SK-N-SH (cell line): ENCODE measurements at regions not wholly inside any gene's neighbourhood (a gene's known extent, or its start where the extent isn't known, plus 50 kb on each side); places are given as distances from the start of the nearest gene placed in this dataset.

Experiments
- CTCF ChIA-PET: fragments of 300-600, 350-600 bp; formaldehyde crosslinking; extraction: SDS; loops from one replicate; lab custom pipeline; 2021; lab: Yijun Ruan, JAX
- POLR2A ChIA-PET: fragments of 350-600 bp; sonication (Branson Sonifier 250); formaldehyde crosslinking; extraction: SDS; loops from one replicate; lab custom pipeline; 2020; ENCODE audit warnings: antibody characterized with exemption, inconsistent platforms; lab: Yijun Ruan, JAX
- DNase-seq: peaks from one replicate; pipeline ENCODE4 v3.0.0; 2012
- H2AFZ ChIP-seq: fragments of 200-600 bp; sonication (generic); 2 replicates; pipeline ENCODE4 v1.8.1; 2016; ENCODE audit warnings: antibody characterized with exemption, mild to moderate bottlenecking, low read depth
- H3F3A ChIP-seq: fragments of 200-600 bp; sonication (generic); replicated peaks from 2 replicates; pipeline ENCODE3; 2016; ENCODE audit warnings: antibody characterized with exemption, mild to moderate bottlenecking; ENCODE audit not compliant: insufficient read depth
- H3K27ac ChIP-seq, 2 experiments: fragments of 200-500 bp in 1 of 2; fragments of 200-600 bp in 1 of 2; sonication (Bioruptor generic) in 1 of 2; sonication (generic), shearing (Covaris generic) in 1 of 2; 2 replicates each; pipeline versions ENCODE4 v1.5.1 to v1.6.1; 2014 to 2016; ENCODE audit warnings: low read depth in 2 of 2, inconsistent platforms in 1 of 2, low read length in 1 of 2, mild to moderate bottlenecking in 1 of 2, mixed read lengths in 1 of 2
- H3K27me3 ChIP-seq: fragments of 200-600 bp; sonication (generic), shearing (Covaris generic); 2 replicates; pipeline ENCODE4 v1.6.1; 2016; ENCODE audit warnings: mixed run types; ENCODE audit not compliant: insufficient read depth
- H3K36me3 ChIP-seq, 2 experiments: fragments of 200-500 bp in 1 of 2; fragments of 200-600 bp in 1 of 2; sonication (Bioruptor generic) in 1 of 2; sonication (generic) in 1 of 2; replicated peaks in 1 of 2; 2 replicates each; pipeline versions ENCODE3 to v1.5.1; 2014 to 2016; ENCODE audit warnings: low read length in 1 of 2, mild to moderate bottlenecking in 1 of 2; ENCODE audit not compliant: insufficient read depth in 2 of 2, control insufficient read depth in 1 of 2
- H3K4me1 ChIP-seq, 2 experiments: fragments of 200-500 bp in 1 of 2; fragments of 200-600 bp in 1 of 2; sonication (Bioruptor generic) in 1 of 2; sonication (generic), shearing (Covaris generic) in 1 of 2; 2 replicates each; pipeline versions ENCODE4 v1.5.1 to v1.6.1; 2014 to 2016; ENCODE audit warnings: low read depth in 1 of 2, low read length in 1 of 2, mixed run types in 1 of 2; ENCODE audit not compliant: insufficient read depth in 2 of 2, control insufficient read depth in 1 of 2
- H3K4me2 ChIP-seq: fragments of 200-600 bp; sonication (generic), shearing (Covaris generic); 2 replicates; pipeline ENCODE4 v1.6.1; 2017; ENCODE audit warnings: mixed run types
- H3K4me3 ChIP-seq, 2 experiments: fragments of 200-500 bp in 1 of 2; fragments of 200-600 bp in 1 of 2; sonication (Bioruptor generic) in 1 of 2; sonication (generic), shearing (Covaris generic) in 1 of 2; 2 replicates each; pipeline versions ENCODE4 v1.5.1 to v1.8.1; 2014 to 2016; ENCODE audit warnings: low read depth in 2 of 2, inconsistent platforms in 1 of 2, low read length in 1 of 2, mild to moderate bottlenecking in 1 of 2, mixed read lengths in 1 of 2, moderate library complexity in 1 of 2
- H3K79me2 ChIP-seq: fragments of 200-600 bp; sonication (generic); 2 replicates; pipeline ENCODE4 v1.8.1; 2017; ENCODE audit warnings: mild to moderate bottlenecking; ENCODE audit not compliant: insufficient read depth
- H3K9ac ChIP-seq: fragments of 200-600 bp; sonication (generic); 2 replicates; pipeline ENCODE4 v1.6.1; 2017; ENCODE audit warnings: mixed run types
- H3K9me2 ChIP-seq: fragments of 200-600 bp; sonication (generic); 2 replicates; pipeline ENCODE4 v1.6.1; 2017; ENCODE audit warnings: mixed run types
- H3K9me3 ChIP-seq: fragments of 200-600 bp; sonication (generic); 2 replicates; pipeline ENCODE4 v1.6.1; 2017; ENCODE audit warnings: mixed run types, mild to moderate bottlenecking, moderate library complexity
- H4K20me1 ChIP-seq: fragments of 200-600 bp; sonication (generic); 2 replicates; pipeline ENCODE4 v1.6.1; 2017; ENCODE audit warnings: mild to moderate bottlenecking, mixed run types; ENCODE audit not compliant: insufficient read depth
- CTCF ChIP-seq: fragments of 200-600 bp; sonication (generic); IDR thresholded peaks from 2 replicates; pipeline ENCODE4 v1.6.1; 2017; ENCODE audit warnings: antibody characterized with exemption, mild to moderate bottlenecking, moderate library complexity
- ELF1 ChIP-seq: IDR thresholded peaks from 2 replicates; pipeline ENCODE4 v1.4.0; 2012
- FOSL2 ChIP-seq: IDR thresholded peaks from 2 replicates; pipeline ENCODE4 v1.4.0; 2012; ENCODE audit warnings: low read depth, mild to moderate bottlenecking, moderate library complexity, borderline replicate concordance
- GABPA ChIP-seq: IDR thresholded peaks from 2 replicates; pipeline ENCODE4 v1.4.0; 2012; ENCODE audit warnings: low read depth, mild to moderate bottlenecking
- GATA2 ChIP-seq: sonication (generic); formaldehyde crosslinking; IDR thresholded peaks from 2 replicates; pipeline ENCODE4 v1.5.0; 2020; ENCODE audit warnings: mild to moderate bottlenecking, missing genetic modification reagents
- IRF3 ChIP-seq: fragments of 150-350 bp; IDR thresholded peaks from 2 replicates; pipeline ENCODE4 v1.6.1; 2016; ENCODE audit warnings: mild to moderate bottlenecking, low read depth, low read length
- JUND ChIP-seq: IDR thresholded peaks from 2 replicates; pipeline ENCODE4 v1.4.0; 2012
- MAX ChIP-seq: IDR thresholded peaks from 2 replicates; pipeline ENCODE4 v1.4.0; 2012; ENCODE audit warnings: low read depth
- MEF2A ChIP-seq: IDR thresholded peaks from 2 replicates; pipeline ENCODE4 v1.4.0; 2012; ENCODE audit warnings: low read depth, borderline replicate concordance
- NFIC ChIP-seq: IDR thresholded peaks from 2 replicates; pipeline ENCODE4 v1.4.0; 2012; ENCODE audit warnings: borderline replicate concordance
- NRF1 ChIP-seq: IDR thresholded peaks from 2 replicates; pipeline ENCODE4 v1.6.1; 2012; ENCODE audit warnings: low read depth, mild to moderate bottlenecking, low read length
- POLR2AphosphoS5 ChIP-seq: IDR thresholded peaks from 2 replicates; pipeline ENCODE4 v1.6.1; 2012; ENCODE audit warnings: low read depth, low read length
- RCOR1 ChIP-seq: fragments of 150-350 bp; IDR thresholded peaks from 2 replicates; pipeline ENCODE4 v1.6.1; 2017; ENCODE audit warnings: antibody characterized with exemption, low read length
- REST ChIP-seq: IDR thresholded peaks from 2 replicates; pipeline ENCODE4 v1.6.1; 2012; ENCODE audit warnings: mild to moderate bottlenecking, low read depth, low read length, moderate library complexity
- RFX5 ChIP-seq: IDR thresholded peaks from 2 replicates; pipeline ENCODE4 v1.6.1; 2012; ENCODE audit warnings: mild to moderate bottlenecking, improper control_type of control experiment, low read length
- SMC3 ChIP-seq: IDR thresholded peaks from 2 replicates; pipeline ENCODE4 v1.6.1; 2012; ENCODE audit warnings: low read depth, low read length, improper control_type of control experiment
- TAF1 ChIP-seq: IDR thresholded peaks from 2 replicates; pipeline ENCODE4 v1.6.1; 2012; ENCODE audit warnings: low read depth, mild to moderate bottlenecking, low read length, moderate library complexity, borderline replicate concordance
- TEAD4 ChIP-seq: IDR thresholded peaks from 2 replicates; pipeline ENCODE4 v1.4.0; 2012; ENCODE audit warnings: mild to moderate bottlenecking, borderline replicate concordance; ENCODE audit not compliant: insufficient read depth
- USF1 ChIP-seq: IDR thresholded peaks from 2 replicates; pipeline ENCODE4 v1.4.0; 2012; ENCODE audit warnings: low read depth, borderline replicate concordance
- ZBTB33 ChIP-seq: IDR thresholded peaks from 2 replicates; pipeline ENCODE4 v1.4.0; 2012; ENCODE audit warnings: low read depth, borderline replicate concordance
- WGBS: methylation state at CpG from one replicate; pipeline ENCODE4 v1.1.6; 2017; ENCODE audit warnings: low lambda C conversion rate; 5-methylcytosine and 5-hydroxymethylcytosine counted together

- H3K27me3 ChIP-seq = no peaks in the 10 kb centered on the region
- ChIA-PET CTCF (interaction anchor here (0.7 kb wide), 1 partner anchor 8 kb away, joined by 3 read pairs; no protein-coding TSS in a partner anchor), POLR2A (no interaction called here)
- H3K4me2 ChIP-seq = no peak overlapping the region
- no peaks in the 10 kb centered on the region for H3F3A ChIP-seq
- no peak overlapping the region for H3K4me3 ChIP-seq
- TF ChIP-seq IRF3 (no peak), USF1 (no peak), TEAD4 (no peak), TAF1 (no peak), RCOR1 (no peak), SMC3 (no peak), MAX (no peak), MEF2A (no peak), GATA2 (CRISPR knock-in tag) (no peak), JUND (no peak)
- H3K27ac ChIP-seq = peak overlapping the region in 1 of 2 experiments; percentile 29; a peak in 1 of 4 replicates
- no peak overlapping the region for H3K9ac ChIP-seq
- no peaks in the 10 kb centered on the region for H3K9me2 ChIP-seq
- H3K4me1 ChIP-seq = peaks cover 0 to 12% of the 10 kb centered on the region in 2 experiments; a peak in 2 of 4 replicates
- H3K79me2 ChIP-seq = no peaks in the 10 kb centered on the region
- DNase-seq = no peak
- no peak overlapping the region for H2AFZ ChIP-seq
- no peaks in the 10 kb centered on the region for H3K9me3 ChIP-seq
- 34% methylated on average over 4 of the region's 4 CpGs for WGBS
- H4K20me1 ChIP-seq = no peaks in the 10 kb centered on the region
- no peaks in the 10 kb centered on the region for H3K36me3 ChIP-seq
Measured at GRCh38 chr2:67642046-67642382, 244.9 kb downstream of the ETAA1 start.

- no peaks in the 10 kb centered on the region for H3F3A ChIP-seq
- H3K4me2 ChIP-seq = no peak overlapping the region
- H3K36me3 ChIP-seq = no peaks in the 10 kb centered on the region
- DNase-seq = no peak
- H4K20me1 ChIP-seq = no peaks in the 10 kb centered on the region
- H3K79me2 ChIP-seq = no peaks in the 10 kb centered on the region
- H3K4me1 ChIP-seq = peaks cover 0 to 13% of the 10 kb centered on the region in 2 experiments; a peak in 2 of 4 replicates
- ChIA-PET CTCF (interaction anchor here (1.6 kb wide), 1 partner anchor 8 kb away, joined by 3 read pairs; no protein-coding TSS in a partner anchor), POLR2A (no interaction called here)
- H3K4me3 ChIP-seq = no peak overlapping the region
- no peak overlapping the region for H3K9ac ChIP-seq
- H3K9me2 ChIP-seq = no peaks in the 10 kb centered on the region
- no peaks in the 10 kb centered on the region for H3K9me3 ChIP-seq
- H3K27ac ChIP-seq = peak overlapping the region in 1 of 2 experiments; percentile 14; a peak in 1 of 4 replicates
- 74% methylated on average over 2 of the region's 2 CpGs for WGBS
- H3K27me3 ChIP-seq = no peaks in the 10 kb centered on the region
- H2AFZ ChIP-seq = no peak overlapping the region
- TF ChIP-seq NRF1 (no peak), CTCF (no peak), POLR2AphosphoS5 (no peak), GABPA (no peak), ZBTB33 (no peak), RFX5 (no peak), FOSL2 (no peak), REST (no peak), NFIC (no peak), ELF1 (no peak), JUND (no peak)
Measured at GRCh38 chr2:67642961-67643360, 245.8 kb downstream of the ETAA1 start.
